ENCODE measurements at regions not wholly inside any gene's neighbourhood (a gene's known extent, or its start where the extent isn't known, plus 50 kb on each side); places are given as distances from the start of the nearest gene placed in this dataset.

- Histone ChIP-seq H3K4me3 (no peak overlapping the region), H3K27me3 (no peaks in the 10 kb centered on the region), H3K4me1 (no peaks in the 10 kb centered on the region), H3K36me3 (no peaks in the 10 kb centered on the region), H3K9me3 (no peaks in the 10 kb centered on the region), H3K27ac (no peak overlapping the region)
- TF ChIP-seq CTCF (IDR thresholded peaks at IDR 0.05 in 4 of 5, conservative IDR thresholded peaks at IDR 0.05 in 1 of 5), result no peak
- no peak for TF ChIP-seq POLR2A (IDR thresholded peaks at IDR 0.05)
- in situ Hi-C loops (cut with MboI; ENCODE audit: low sequenced_read_pairs in 4 of 4), result loop anchor here in 1 of 4 donors (25.0 kb wide), 1 partner anchor 731 kb away; no protein-coding TSS in a partner anchor
- intact Hi-C loops (cut with DNase I; ENCODE audit: low total_unique reads), result no loop called here
- no peak for ATAC-seq
- no peak for DNase-seq
These were observed 235.1 kb upstream of the ANKH start for GRCh38 chr5:15106530-15107283.

- no peaks in the 10 kb centered on the region for H3K36me3 ChIP-seq
- ATAC-seq (no peak), DNase-seq (no peak)
- TF ChIP-seq CTCF (IDR thresholded peaks at IDR 0.05 in 4 of 5, conservative IDR thresholded peaks at IDR 0.05 in 1 of 5) (peak; percentile 9 to 60 (median 24)), POLR2A (IDR thresholded peaks at IDR 0.05) (no peak)
- in situ Hi-C loops (cut with MboI; ENCODE audit: low sequenced_read_pairs in 4 of 4) (loop anchor here in 1 of 4 donors (25.0 kb wide), 1 partner anchor 731 kb away; no protein-coding TSS in a partner anchor), intact Hi-C loops (cut with DNase I; ENCODE audit: low total_unique reads) (no loop called here)
- H3K4me3 ChIP-seq, result no peak overlapping the region
- H3K27me3 ChIP-seq, result no peaks in the 10 kb centered on the region
- no peaks in the 10 kb centered on the region for H3K4me1 ChIP-seq
- no peaks in the 10 kb centered on the region for H3K9me3 ChIP-seq
- no peak overlapping the region for H3K27ac ChIP-seq
These were observed 234.3 kb upstream of the ANKH start for GRCh38 chr5:15105799-15106393.

- TF ChIP-seq CTCF (IDR thresholded peaks at IDR 0.05 in 4 of 5, conservative IDR thresholded peaks at IDR 0.05 in 1 of 5) (no peak), POLR2A (IDR thresholded peaks at IDR 0.05) (no peak)
- H3K9me3 ChIP-seq, result no peaks in the 10 kb centered on the region
- no peak for DNase-seq
- ATAC-seq, result no peak
- intact Hi-C loops (cut with DNase I; ENCODE audit: low total_unique reads) (no loop called here), in situ Hi-C loops (cut with MboI; ENCODE audit: low sequenced_read_pairs in 4 of 4) (loop anchor here in 1 of 4 donors (25.0 kb wide), 1 partner anchor 733 kb away; no protein-coding TSS in a partner anchor)
- H3K4me1 ChIP-seq, result no peaks in the 10 kb centered on the region
- no peaks in the 10 kb centered on the region for H3K27me3 ChIP-seq
- no peak overlapping the region for H3K27ac ChIP-seq
- no peaks in the 10 kb centered on the region for H3K36me3 ChIP-seq
- no peak overlapping the region for H3K4me3 ChIP-seq
These were observed 232.3 kb upstream of the ANKH start for GRCh38 chr5:15103864-15104263.

GRCh38 chr5:15103130-15103529 lies 231.6 kb upstream of the ANKH start:
- intact Hi-C loops (cut with DNase I; ENCODE audit: low total_unique reads), result no loop called here
- no peaks in the 10 kb centered on the region for H3K36me3 ChIP-seq
- in situ Hi-C loops (cut with MboI; ENCODE audit: low sequenced_read_pairs in 4 of 4), result loop anchor here in 1 of 4 donors (25.0 kb wide), 1 partner anchor 734 kb away; no protein-coding TSS in a partner anchor
- ATAC-seq, result no peak
- H3K27me3 ChIP-seq, result no peaks in the 10 kb centered on the region
- H3K4me1 ChIP-seq, result no peaks in the 10 kb centered on the region
- H3K4me3 ChIP-seq, result no peak overlapping the region
- no peak for DNase-seq
- no peak for TF ChIP-seq POLR2A (IDR thresholded peaks at IDR 0.05)
- TF ChIP-seq CTCF (IDR thresholded peaks at IDR 0.05 in 4 of 5, conservative IDR thresholded peaks at IDR 0.05 in 1 of 5), result no peak
- no peak overlapping the region for H3K27ac ChIP-seq
- H3K9me3 ChIP-seq, result no peaks in the 10 kb centered on the region
